AG10803 (cell line): ENCODE measurements at regions not wholly inside any gene's neighbourhood (a gene's known extent, or its start where the extent isn't known, plus 50 kb on each side); places are given as distances from the start of the nearest gene placed in this dataset.
A peak's percentile ranks its signal among the peaks of the same experiment; 100 is the strongest.

Experiments used
- DNase-seq: peaks from one replicate; pipeline ENCODE4 v3.0.0; 2010; ENCODE audit warnings: low read depth
- H3K4me3 ChIP-seq: 2 replicates; pipeline ENCODE4 v1.5.1; 2011; ENCODE audit warnings: mild to moderate bottlenecking, low read length, control low read depth
- TF ChIP-seq, protein P1 (sequence below): conservative IDR thresholded peaks from 2 replicates; pipeline ENCODE4 v1.5.1; 2011; ENCODE audit warnings: mild to moderate bottlenecking, low read length, control low read depth, inconsistent platforms

DNA sequence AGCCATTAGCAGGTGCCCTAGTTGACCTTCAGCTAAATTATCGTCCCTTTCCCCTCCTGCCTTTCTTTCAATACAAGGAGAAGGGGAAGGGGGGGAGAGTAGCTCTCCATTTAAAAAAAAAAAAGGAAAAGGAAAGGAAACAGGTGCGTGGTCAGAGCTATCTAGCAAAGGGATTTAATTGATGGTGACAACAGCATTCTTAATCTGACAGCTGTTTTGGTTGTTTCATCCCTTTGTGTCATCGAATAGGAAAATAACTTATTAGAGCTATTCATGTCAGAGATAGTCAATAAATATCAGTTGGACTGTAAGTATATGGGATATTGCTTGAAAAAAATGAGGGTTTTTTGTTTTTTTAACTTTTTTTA, 195.2 kb upstream of the SASH1 start:
- TF ChIP-seq, protein P1, sequence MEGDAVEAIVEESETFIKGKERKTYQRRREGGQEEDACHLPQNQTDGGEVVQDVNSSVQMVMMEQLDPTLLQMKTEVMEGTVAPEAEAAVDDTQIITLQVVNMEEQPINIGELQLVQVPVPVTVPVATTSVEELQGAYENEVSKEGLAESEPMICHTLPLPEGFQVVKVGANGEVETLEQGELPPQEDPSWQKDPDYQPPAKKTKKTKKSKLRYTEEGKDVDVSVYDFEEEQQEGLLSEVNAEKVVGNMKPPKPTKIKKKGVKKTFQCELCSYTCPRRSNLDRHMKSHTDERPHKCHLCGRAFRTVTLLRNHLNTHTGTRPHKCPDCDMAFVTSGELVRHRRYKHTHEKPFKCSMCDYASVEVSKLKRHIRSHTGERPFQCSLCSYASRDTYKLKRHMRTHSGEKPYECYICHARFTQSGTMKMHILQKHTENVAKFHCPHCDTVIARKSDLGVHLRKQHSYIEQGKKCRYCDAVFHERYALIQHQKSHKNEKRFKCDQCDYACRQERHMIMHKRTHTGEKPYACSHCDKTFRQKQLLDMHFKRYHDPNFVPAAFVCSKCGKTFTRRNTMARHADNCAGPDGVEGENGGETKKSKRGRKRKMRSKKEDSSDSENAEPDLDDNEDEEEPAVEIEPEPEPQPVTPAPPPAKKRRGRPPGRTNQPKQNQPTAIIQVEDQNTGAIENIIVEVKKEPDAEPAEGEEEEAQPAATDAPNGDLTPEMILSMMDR = no peak
- no peak overlapping the region for H3K4me3 ChIP-seq
- no peak for DNase-seq

DNA sequence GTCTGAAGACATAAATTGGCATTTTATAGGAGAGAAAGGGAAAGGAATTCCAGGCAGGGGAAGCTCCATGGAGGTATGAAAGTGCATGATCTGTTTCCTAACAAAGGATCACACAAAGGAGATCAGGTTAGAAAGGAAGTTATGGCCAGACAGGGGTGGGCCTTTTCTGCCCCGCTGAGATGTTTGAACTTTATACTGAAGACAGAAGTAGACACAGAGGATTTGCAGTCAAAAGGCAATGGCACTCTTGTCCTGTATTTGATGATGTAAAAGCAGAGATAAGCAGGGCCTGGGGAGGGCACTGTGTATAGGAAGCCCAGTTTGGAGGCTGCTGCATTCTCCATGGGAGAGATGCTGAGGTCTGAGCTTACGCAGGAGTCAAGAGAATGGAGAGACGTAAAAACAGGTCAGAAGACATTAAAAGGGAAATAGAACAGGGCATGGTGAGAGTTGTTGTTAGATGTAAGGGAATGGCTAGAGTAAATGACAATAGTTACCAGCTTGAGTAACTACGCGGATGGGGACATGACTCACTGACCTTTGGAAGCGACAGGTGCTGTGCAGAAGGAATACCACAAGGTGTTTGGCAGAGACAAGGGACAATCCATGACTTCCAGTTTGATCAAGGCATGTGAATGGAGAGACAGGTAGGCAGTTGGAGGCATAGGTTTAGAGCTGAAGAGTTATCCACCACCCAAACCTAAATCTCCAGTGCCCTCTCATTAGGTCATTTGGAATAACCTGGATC, 190.6 kb upstream of the SASH1 start:
- no peak for DNase-seq
- TF ChIP-seq, protein P1 = no peak

DNA sequence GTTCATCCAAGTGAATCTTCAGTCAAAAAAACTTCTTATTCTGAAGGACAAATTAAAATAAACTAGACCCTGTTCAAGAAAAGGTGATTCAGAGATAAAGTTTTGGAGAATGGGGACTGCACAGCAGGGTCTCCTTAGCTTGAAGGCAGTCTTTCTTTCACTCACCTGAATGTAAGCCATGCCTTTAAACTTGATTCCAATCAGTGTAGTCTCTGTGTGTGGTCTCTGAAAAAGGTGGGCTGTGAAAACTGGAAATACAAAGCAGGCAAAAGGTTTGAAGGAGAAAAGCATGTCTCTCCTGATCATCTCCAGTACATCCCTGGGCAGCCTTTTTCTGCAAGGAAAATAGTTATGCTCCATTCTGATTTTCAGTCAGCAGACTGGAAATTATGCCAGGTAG, 188.0 kb upstream of the SASH1 start:
- no peak for DNase-seq
- TF ChIP-seq, protein P1 = no peak
- no peak overlapping the region for H3K4me3 ChIP-seq

More for the DNA sequence above, 190.6 kb upstream of the SASH1 start:
- H3K4me3 ChIP-seq = no peak overlapping the region

DNA sequence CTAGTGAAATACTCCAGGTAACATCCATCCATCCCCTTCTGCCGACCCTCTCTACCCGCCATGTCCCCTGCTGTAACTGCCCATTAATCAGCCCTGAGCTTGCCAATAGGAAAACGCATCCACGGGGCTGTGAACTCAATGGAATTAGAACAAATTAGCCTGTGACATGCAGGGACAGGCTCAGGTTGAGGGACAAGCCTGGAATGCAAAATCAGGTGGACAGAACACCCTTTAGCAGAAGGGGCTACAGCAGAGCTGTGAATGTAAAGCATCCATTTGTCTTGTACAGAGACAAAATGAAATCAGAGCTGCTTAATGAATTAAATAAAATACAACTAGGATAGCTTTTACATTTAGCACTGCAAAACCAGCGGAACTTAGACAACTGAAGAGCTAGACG, 187.3 kb upstream of the SASH1 start:
- DNase-seq = no peak
- H3K4me3 ChIP-seq = no peak overlapping the region
- TF ChIP-seq, protein P1 = no peak

DNA sequence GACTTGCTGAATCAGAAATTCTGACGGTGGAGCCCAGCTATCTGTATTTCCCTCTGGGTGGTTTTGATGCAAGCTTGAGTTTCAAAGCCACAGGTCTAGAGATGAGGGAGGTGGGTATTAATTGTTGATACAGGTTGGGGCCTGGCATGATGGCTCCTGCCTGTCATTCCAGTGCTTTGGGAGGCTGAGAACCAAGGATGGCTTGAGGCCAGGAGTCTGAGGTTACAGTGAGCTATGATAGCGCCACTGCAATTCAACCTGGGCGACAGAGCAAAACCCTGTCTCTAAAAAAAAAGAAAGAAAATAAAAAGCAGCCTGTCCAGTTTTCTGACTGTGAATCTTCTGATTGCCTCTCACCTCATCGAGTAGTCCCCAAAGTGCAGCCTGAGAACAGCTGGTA, 184.8 kb upstream of the SASH1 start:
- no peak for DNase-seq
- TF ChIP-seq, protein P1 = no peak
- H3K4me3 ChIP-seq = no peak overlapping the region

DNA sequence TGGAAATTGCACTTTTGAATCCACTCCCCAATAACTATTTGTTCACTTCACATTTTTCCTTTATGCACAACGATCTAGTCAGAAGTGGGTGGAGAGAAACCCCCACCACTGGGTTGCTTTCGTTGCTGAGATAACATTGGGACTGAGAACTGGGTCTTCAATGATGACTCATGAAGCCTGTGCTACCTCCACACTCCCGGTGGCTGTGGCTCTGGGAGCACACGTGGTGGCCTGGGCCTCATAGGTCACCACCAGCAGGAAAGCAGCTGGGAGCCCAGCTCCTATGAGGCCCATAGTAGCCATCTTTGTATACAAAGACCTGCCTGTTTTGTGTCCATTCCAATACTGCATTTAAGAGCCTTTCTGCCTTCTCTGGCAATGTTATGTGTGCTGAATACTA, 178.0 kb upstream of the SASH1 start:
- DNase-seq = no peak
- no peak overlapping the region for H3K4me3 ChIP-seq
- TF ChIP-seq, protein P1 = no peak

DNA sequence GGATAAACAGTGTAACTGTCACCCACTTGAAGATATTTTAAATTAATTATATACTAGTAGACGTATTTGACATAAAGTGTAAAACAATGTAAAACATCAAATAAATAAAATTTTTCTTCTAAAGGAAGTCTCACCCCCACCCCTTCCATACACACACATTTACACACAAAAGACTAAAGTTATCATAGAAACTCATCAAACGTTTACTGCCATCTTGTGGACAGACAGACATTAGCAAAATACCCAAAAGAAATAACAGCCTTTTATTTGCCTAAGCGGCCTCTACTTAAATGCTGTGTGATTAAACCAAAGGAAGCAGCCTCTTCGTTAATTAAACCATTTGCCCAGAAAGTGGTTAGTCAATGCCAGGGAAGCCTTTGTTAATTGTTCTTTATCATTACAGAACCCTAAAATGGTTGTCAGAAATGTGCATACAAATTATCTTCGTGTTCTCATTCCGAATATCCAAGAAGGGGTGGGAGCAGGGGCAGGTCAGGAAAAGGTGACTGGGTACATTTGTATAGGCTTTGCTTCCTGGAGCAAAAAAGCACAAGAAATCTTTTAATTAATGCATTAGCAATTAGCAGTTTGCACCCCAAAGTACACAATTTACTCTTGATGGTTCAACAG, 176.2 kb upstream of the SASH1 start:
- no peak overlapping the region for H3K4me3 ChIP-seq
- TF ChIP-seq, protein P1 = peak; percentile 79
- DNase-seq = peak; percentile 62
